H1 (cell line): ENCODE measurements at regions not wholly inside any gene's neighbourhood (a gene's known extent, or its start where the extent isn't known, plus 50 kb on each side); places are given as distances from the start of the nearest gene placed in this dataset.

Source experiments
- CTCF ChIA-PET: fragments of 300-600 bp; sonication (Branson Sonifier 250); formaldehyde crosslinking; loops from one replicate; lab custom pipeline; 2021; ENCODE audit not compliant: partially characterized antibody; lab: Charles Lee
- POLR2A ChIA-PET: fragments of 300-600 bp; sonication (Branson Sonifier 250); formaldehyde crosslinking; loops from one replicate; lab custom pipeline; 2021; ENCODE audit warnings: inconsistent platforms; ENCODE audit not compliant: partially characterized antibody; lab: Charles Lee
- DNase-seq, 2 experiments: peaks; one replicate each; pipeline versions ENCODE4 v3.0.0 to v3.0.0-alpha.2; 2010 to 2022; ENCODE audit warnings: low spot score in 2 of 2, low read depth in 1 of 2, mixed read lengths in 1 of 2
- FAIRE-seq: peaks from 2 replicates; lab custom pipeline; 2011; peaks lifted over from hg19 to GRCh38; lab: Jason Lieb, UNC
- H2AFZ ChIP-seq: 2 replicates; pipeline ENCODE4 v1.8.1; 2012; ENCODE audit warnings: low read length, inconsistent platforms
- H2AK5ac ChIP-seq: 2 replicates; pipeline ENCODE4 v1.6.1; 2013; ENCODE audit warnings: low read depth, low read length
- H2BK120ac ChIP-seq: replicated peaks from 2 replicates; pipeline ENCODE3; 2013; ENCODE audit warnings: low read depth, low read length, inconsistent platforms
- H2BK12ac ChIP-seq: 2 replicates; pipeline ENCODE4 v1.6.1; 2013; ENCODE audit warnings: low read depth, low read length
- H2BK15ac ChIP-seq: 2 replicates; pipeline ENCODE4 v1.6.1; 2013; ENCODE audit warnings: low read length
- H2BK20ac ChIP-seq: 2 replicates; pipeline ENCODE4 v1.6.1; 2013; ENCODE audit warnings: low read length
- H2BK5ac ChIP-seq: 2 replicates; pipeline ENCODE4 v1.6.1; 2013; ENCODE audit warnings: low read depth, low read length
- H3K14ac ChIP-seq: 2 replicates; pipeline ENCODE4 v1.6.1; 2013; ENCODE audit warnings: inconsistent platforms; ENCODE audit not compliant: insufficient read length
- H3K18ac ChIP-seq: 2 replicates; pipeline ENCODE4 v1.6.1; 2013; ENCODE audit warnings: low read length; ENCODE audit errors: extremely low read depth
- H3K23ac ChIP-seq: 2 replicates; pipeline ENCODE4 v1.6.1; 2013; ENCODE audit warnings: inconsistent platforms; ENCODE audit not compliant: insufficient read length
- H3K23me2 ChIP-seq: 2 replicates; pipeline ENCODE4 v1.6.1; 2013; ENCODE audit warnings: low read depth, low read length
- H3K27ac ChIP-seq: 2 replicates; pipeline ENCODE4 v1.6.1; 2011; ENCODE audit warnings: low read depth, low read length, inconsistent platforms
- H3K27me3 ChIP-seq, 4 experiments: replicated peaks in 1 of 4; 1 replicate in 1 of 4; 2 replicates in 3 of 4; pipeline versions ENCODE4 v1.6.1 to v1.8.1; 2011 to 2013; ENCODE audit warnings: low read length in 3 of 4, mild to moderate bottlenecking in 3 of 4, inconsistent platforms in 2 of 4, mixed read lengths in 2 of 4, moderate library complexity in 1 of 4; ENCODE audit not compliant: control insufficient read depth in 3 of 4, insufficient read depth in 3 of 4; ENCODE audit errors: extremely low read depth in 1 of 4
- H3K36me3 ChIP-seq, 4 experiments: 2 replicates each; pipeline versions ENCODE4 v1.6.1 to v1.8.1; 2011 to 2013; ENCODE audit warnings: mild to moderate bottlenecking in 4 of 4, low read length in 3 of 4, moderate library complexity in 2 of 4, control low read depth in 1 of 4, inconsistent platforms in 1 of 4; ENCODE audit not compliant: insufficient read depth in 4 of 4, control insufficient read depth in 2 of 4
- H3K4ac ChIP-seq: replicated peaks from 2 replicates; pipeline ENCODE3; 2013; ENCODE audit warnings: low read length, low read depth, mixed read lengths, inconsistent platforms; ENCODE audit not compliant: insufficient read length
- H3K4me1 ChIP-seq, 4 experiments: replicated peaks in 1 of 4; 1 replicate in 1 of 4; 2 replicates in 3 of 4; pipeline versions ENCODE4 v1.6.1 to v1.8.1; 2011 to 2013; ENCODE audit warnings: low read length in 3 of 4, inconsistent platforms in 2 of 4, mixed read lengths in 1 of 4; ENCODE audit not compliant: insufficient read depth in 4 of 4, control insufficient read depth in 3 of 4
- H3K4me2 ChIP-seq, 2 experiments: 2 replicates each; pipeline versions ENCODE4 v1.6.1 to v1.8.1; 2011 to 2013; ENCODE audit warnings: low read depth in 2 of 2, low read length in 2 of 2, control low read depth in 1 of 2, inconsistent platforms in 1 of 2, mild to moderate bottlenecking in 1 of 2; ENCODE audit not compliant: insufficient read depth in 1 of 2
- H3K4me3 ChIP-seq, 4 experiments: fragments of 200-600, 300-600 bp in 1 of 4; sonication (generic), shearing (Covaris generic), sonication (Bioruptor Twin) in 1 of 4; 2 replicates each; pipeline versions ENCODE4 v1.5.1 to v1.8.1; 2011 to 2016; ENCODE audit warnings: low read length in 4 of 4, low read depth in 3 of 4, control low read depth in 2 of 4, inconsistent platforms in 2 of 4, mild to moderate bottlenecking in 2 of 4, mixed read lengths in 1 of 4, moderate library complexity in 1 of 4; ENCODE audit not compliant: insufficient read depth in 2 of 4; ENCODE audit errors: extremely low read depth in 1 of 4
- H3K56ac ChIP-seq: replicated peaks from 2 replicates; pipeline ENCODE3; 2013; ENCODE audit warnings: low read depth, mild to moderate bottlenecking, mixed read lengths, low read length, inconsistent platforms; ENCODE audit not compliant: insufficient read length
- H3K79me1 ChIP-seq: 2 replicates; pipeline ENCODE4 v1.6.1; 2013; ENCODE audit warnings: low read depth, low read length, control low read depth
- H3K79me2 ChIP-seq, 2 experiments: 2 replicates each; pipeline versions ENCODE4 v1.6.1 to v1.8.1; 2012 to 2013; ENCODE audit warnings: low read length in 2 of 2, mild to moderate bottlenecking in 2 of 2, inconsistent platforms in 1 of 2; ENCODE audit not compliant: insufficient read depth in 2 of 2, control insufficient read depth in 1 of 2
- H3K9ac ChIP-seq, 4 experiments: replicated peaks in 1 of 4; 1 replicate in 1 of 4; 2 replicates in 3 of 4; pipeline versions ENCODE4 v1.6.1 to v1.8.1; 2011 to 2013; ENCODE audit warnings: low read depth in 3 of 4, low read length in 3 of 4, control low read depth in 2 of 4, mild to moderate bottlenecking in 2 of 4, moderate library complexity in 2 of 4, inconsistent platforms in 1 of 4; ENCODE audit errors: extremely low read depth in 1 of 4
- H3K9me3 ChIP-seq, 2 experiments: 2 replicates each; pipeline versions ENCODE4 v1.6.1 to v1.8.1; 2012 to 2013; ENCODE audit warnings: mild to moderate bottlenecking in 2 of 2, moderate library complexity in 2 of 2, control low read depth in 1 of 2, inconsistent platforms in 1 of 2, low read depth in 1 of 2, low read length in 1 of 2, mixed read lengths in 1 of 2; ENCODE audit not compliant: insufficient read depth in 2 of 2
- H4K20me1 ChIP-seq, 2 experiments: replicated peaks in 1 of 2; 2 replicates each; pipeline versions ENCODE3 to v1.8.1; 2011 to 2013; ENCODE audit warnings: inconsistent platforms in 2 of 2, low read length in 2 of 2, mild to moderate bottlenecking in 1 of 2; ENCODE audit not compliant: insufficient read depth in 2 of 2, control insufficient read depth in 1 of 2
- H4K5ac ChIP-seq: 2 replicates; pipeline ENCODE4 v1.6.1; 2013; ENCODE audit warnings: low read length, low read depth, mixed read lengths, inconsistent platforms; ENCODE audit not compliant: insufficient read length
- H4K8ac ChIP-seq: 2 replicates; pipeline ENCODE4 v1.8.0; 2013; ENCODE audit warnings: mild to moderate bottlenecking, moderate library complexity, low read length, inconsistent platforms; ENCODE audit not compliant: insufficient read depth; ENCODE audit errors: extremely low read depth
- H4K91ac ChIP-seq: replicated peaks from 2 replicates; pipeline ENCODE3; 2013; ENCODE audit warnings: low read length, mixed read lengths, inconsistent platforms; ENCODE audit not compliant: insufficient read length
- WGBS, 2 experiments: shearing (Covaris generic) in 1 of 2; methylation state at CpG; one replicate each; pipeline versions ENCODE4 v1.1.6 to v1.1.7; 2013 to 2015; ENCODE audit warnings: low lambda C conversion rate in 2 of 2, mixed read lengths in 2 of 2, inconsistent platforms in 1 of 2, low coverage in 1 of 2, missing lambda C conversion rate in 1 of 2; ENCODE audit not compliant: insufficient replicate concordance in 2 of 2, insufficient coverage in 1 of 2, insufficient read length in 1 of 2; ENCODE audit errors: extremely low coverage in 1 of 2, missing lambda C conversion rate in 1 of 2; 5-methylcytosine and 5-hydroxymethylcytosine counted together
- TF ChIP-seq, protein P1 (sequence below): fragments of 300-600 bp; sonication (generic); IDR thresholded peaks from 2 replicates; pipeline ENCODE4 v1.7.1; 2012; ENCODE audit warnings: low read length, moderate library complexity, mild to moderate bottlenecking, inconsistent platforms; ENCODE audit not compliant: insufficient replicate concordance

DNA sequence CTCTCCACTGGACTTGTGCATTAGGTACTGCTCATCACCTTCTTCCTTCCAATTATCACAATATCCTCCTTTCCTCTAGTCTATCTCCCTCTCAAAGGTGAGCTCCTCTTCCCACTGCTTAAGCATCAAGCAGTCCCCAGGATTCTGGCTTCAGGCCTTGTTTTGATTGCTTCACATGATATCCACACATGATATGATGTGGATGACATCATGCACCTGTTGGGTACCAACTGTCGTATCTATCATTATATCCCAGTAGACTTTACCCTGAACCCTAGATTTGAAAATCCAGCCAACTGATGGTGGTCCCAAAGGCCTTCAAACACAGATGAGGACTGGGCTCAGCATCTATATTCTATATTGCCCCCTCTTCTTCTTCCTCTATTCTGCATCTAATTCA is 104.9 kb downstream of the MFSD1 start:
- H2AK5ac ChIP-seq, result no peak overlapping the region
- H3K56ac ChIP-seq, result no peak overlapping the region
- H4K20me1 ChIP-seq, result no peaks in the 10 kb centered on the region
- H4K91ac ChIP-seq, result no peak overlapping the region
- H2BK20ac ChIP-seq, result no peak overlapping the region
- H4K8ac ChIP-seq, result no peak overlapping the region
- H2BK12ac ChIP-seq, result no peak overlapping the region
- no peak overlapping the region for H3K18ac ChIP-seq
- H2BK15ac ChIP-seq, result no peak overlapping the region
- no peaks in the 10 kb centered on the region for H3K27me3 ChIP-seq
- no peaks in the 10 kb centered on the region for H3K79me2 ChIP-seq
- no peaks in the 10 kb centered on the region for H3K36me3 ChIP-seq
- FAIRE-seq (no peak), DNase-seq (no peak)
- H2AFZ ChIP-seq, result no peak overlapping the region
- H3K9ac ChIP-seq, result no peak overlapping the region
- H3K9me3 ChIP-seq, result no peaks in the 10 kb centered on the region
- ChIA-PET CTCF (interaction anchor here (0.6 to 1.8 kb wide), 6 partner anchors 9 to 762 kb away, joined by 3 to 6 read pairs (median 3); no protein-coding TSS in a partner anchor), POLR2A (no interaction called here)
- H3K4me1 ChIP-seq, result no peaks in the 10 kb centered on the region
- no peak overlapping the region for H3K4me3 ChIP-seq
- H3K23ac ChIP-seq, result no peak overlapping the region
- H2BK5ac ChIP-seq, result no peak overlapping the region
- no peak overlapping the region for H3K4ac ChIP-seq
- H3K14ac ChIP-seq, result no peak overlapping the region
- H2BK120ac ChIP-seq, result no peak overlapping the region
- no peak overlapping the region for H3K27ac ChIP-seq
- H3K4me2 ChIP-seq, result no peak overlapping the region
- WGBS, 2 experiments, result 89% methylated on average over 1 of the region's 1 CpG; no CpG with 5 or more reads in 1 of the 2 experiments
- H3K23me2 ChIP-seq, result no peaks in the 10 kb centered on the region; the same call in 1 of the 2 replicates
- H4K5ac ChIP-seq, result no peak overlapping the region
- H3K79me1 ChIP-seq, result no peaks in the 10 kb centered on the region
- TF ChIP-seq, protein P1, sequence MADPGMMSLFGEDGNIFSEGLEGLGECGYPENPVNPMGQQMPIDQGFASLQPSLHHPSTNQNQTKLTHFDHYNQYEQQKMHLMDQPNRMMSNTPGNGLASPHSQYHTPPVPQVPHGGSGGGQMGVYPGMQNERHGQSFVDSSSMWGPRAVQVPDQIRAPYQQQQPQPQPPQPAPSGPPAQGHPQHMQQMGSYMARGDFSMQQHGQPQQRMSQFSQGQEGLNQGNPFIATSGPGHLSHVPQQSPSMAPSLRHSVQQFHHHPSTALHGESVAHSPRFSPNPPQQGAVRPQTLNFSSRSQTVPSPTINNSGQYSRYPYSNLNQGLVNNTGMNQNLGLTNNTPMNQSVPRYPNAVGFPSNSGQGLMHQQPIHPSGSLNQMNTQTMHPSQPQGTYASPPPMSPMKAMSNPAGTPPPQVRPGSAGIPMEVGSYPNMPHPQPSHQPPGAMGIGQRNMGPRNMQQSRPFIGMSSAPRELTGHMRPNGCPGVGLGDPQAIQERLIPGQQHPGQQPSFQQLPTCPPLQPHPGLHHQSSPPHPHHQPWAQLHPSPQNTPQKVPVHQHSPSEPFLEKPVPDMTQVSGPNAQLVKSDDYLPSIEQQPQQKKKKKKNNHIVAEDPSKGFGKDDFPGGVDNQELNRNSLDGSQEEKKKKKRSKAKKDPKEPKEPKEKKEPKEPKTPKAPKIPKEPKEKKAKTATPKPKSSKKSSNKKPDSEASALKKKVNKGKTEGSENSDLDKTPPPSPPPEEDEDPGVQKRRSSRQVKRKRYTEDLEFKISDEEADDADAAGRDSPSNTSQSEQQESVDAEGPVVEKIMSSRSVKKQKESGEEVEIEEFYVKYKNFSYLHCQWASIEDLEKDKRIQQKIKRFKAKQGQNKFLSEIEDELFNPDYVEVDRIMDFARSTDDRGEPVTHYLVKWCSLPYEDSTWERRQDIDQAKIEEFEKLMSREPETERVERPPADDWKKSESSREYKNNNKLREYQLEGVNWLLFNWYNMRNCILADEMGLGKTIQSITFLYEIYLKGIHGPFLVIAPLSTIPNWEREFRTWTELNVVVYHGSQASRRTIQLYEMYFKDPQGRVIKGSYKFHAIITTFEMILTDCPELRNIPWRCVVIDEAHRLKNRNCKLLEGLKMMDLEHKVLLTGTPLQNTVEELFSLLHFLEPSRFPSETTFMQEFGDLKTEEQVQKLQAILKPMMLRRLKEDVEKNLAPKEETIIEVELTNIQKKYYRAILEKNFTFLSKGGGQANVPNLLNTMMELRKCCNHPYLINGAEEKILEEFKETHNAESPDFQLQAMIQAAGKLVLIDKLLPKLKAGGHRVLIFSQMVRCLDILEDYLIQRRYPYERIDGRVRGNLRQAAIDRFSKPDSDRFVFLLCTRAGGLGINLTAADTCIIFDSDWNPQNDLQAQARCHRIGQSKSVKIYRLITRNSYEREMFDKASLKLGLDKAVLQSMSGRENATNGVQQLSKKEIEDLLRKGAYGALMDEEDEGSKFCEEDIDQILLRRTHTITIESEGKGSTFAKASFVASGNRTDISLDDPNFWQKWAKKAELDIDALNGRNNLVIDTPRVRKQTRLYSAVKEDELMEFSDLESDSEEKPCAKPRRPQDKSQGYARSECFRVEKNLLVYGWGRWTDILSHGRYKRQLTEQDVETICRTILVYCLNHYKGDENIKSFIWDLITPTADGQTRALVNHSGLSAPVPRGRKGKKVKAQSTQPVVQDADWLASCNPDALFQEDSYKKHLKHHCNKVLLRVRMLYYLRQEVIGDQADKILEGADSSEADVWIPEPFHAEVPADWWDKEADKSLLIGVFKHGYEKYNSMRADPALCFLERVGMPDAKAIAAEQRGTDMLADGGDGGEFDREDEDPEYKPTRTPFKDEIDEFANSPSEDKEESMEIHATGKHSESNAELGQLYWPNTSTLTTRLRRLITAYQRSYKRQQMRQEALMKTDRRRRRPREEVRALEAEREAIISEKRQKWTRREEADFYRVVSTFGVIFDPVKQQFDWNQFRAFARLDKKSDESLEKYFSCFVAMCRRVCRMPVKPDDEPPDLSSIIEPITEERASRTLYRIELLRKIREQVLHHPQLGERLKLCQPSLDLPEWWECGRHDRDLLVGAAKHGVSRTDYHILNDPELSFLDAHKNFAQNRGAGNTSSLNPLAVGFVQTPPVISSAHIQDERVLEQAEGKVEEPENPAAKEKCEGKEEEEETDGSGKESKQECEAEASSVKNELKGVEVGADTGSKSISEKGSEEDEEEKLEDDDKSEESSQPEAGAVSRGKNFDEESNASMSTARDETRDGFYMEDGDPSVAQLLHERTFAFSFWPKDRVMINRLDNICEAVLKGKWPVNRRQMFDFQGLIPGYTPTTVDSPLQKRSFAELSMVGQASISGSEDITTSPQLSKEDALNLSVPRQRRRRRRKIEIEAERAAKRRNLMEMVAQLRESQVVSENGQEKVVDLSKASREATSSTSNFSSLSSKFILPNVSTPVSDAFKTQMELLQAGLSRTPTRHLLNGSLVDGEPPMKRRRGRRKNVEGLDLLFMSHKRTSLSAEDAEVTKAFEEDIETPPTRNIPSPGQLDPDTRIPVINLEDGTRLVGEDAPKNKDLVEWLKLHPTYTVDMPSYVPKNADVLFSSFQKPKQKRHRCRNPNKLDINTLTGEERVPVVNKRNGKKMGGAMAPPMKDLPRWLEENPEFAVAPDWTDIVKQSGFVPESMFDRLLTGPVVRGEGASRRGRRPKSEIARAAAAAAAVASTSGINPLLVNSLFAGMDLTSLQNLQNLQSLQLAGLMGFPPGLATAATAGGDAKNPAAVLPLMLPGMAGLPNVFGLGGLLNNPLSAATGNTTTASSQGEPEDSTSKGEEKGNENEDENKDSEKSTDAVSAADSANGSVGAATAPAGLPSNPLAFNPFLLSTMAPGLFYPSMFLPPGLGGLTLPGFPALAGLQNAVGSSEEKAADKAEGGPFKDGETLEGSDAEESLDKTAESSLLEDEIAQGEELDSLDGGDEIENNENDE, result no peak
